Panc1 (cell line): ENCODE measurements at regions not wholly inside any gene's neighbourhood (a gene's known extent, or its start where the extent isn't known, plus 50 kb on each side); places are given as distances from the start of the nearest gene placed in this dataset.

ENCODE experiments used
- CTCF ChIP-seq: fragments of 450-650 bp; IDR thresholded peaks from 2 replicates; pipeline ENCODE4 v1.5.1; 2017; ENCODE audit warnings: mild to moderate bottlenecking
- POLR2AphosphoS5 ChIP-seq: IDR thresholded peaks from 2 replicates; pipeline ENCODE4 v1.6.1; 2012; ENCODE audit warnings: mild to moderate bottlenecking, low read depth, low read length, moderate library complexity

- TF ChIP-seq POLR2AphosphoS5 (no peak), CTCF (no peak)
Measured at GRCh38 chr2:114065731-114066130, 175.8 kb downstream of the ACTR3 start.
